Stimulated activated naive CD8-positive, alpha-beta T cell treated with anti-CD3 and anti-CD28 coated beads, Interleukin-15, amount 100 ng/mL, for 72 hours (primary cell): ENCODE measurements at regions not wholly inside any gene's neighbourhood (a gene's known extent, or its start where the extent isn't known, plus 50 kb on each side); places are given as distances from the start of the nearest gene placed in this dataset.

Experiments
- ATAC-seq: fragments of 150-1000 bp; cut with Tn5 transposase; 2 replicates; pipeline ENCODE4 v1.10.0; 2021; ENCODE audit warnings: mild to moderate bottlenecking, moderate library complexity
- DNase-seq, 2 donors: peaks; one replicate each; pipeline ENCODE4 v3.0.0; 2021 to 2022
- H3K27ac Mint-ChIP-seq, 2 donors: one replicate each; pipeline ENCODE4 v1.8.0; 2022; ENCODE audit warnings: mild to moderate bottlenecking in 2 of 2, mixed read lengths in 2 of 2, moderate library complexity in 2 of 2
- H3K27me3 Mint-ChIP-seq: one replicate; pipeline ENCODE4 v1.8.0; 2022; ENCODE audit warnings: mixed read lengths
- H3K4me1 Mint-ChIP-seq: one replicate; pipeline ENCODE4 v1.8.0; 2022; ENCODE audit warnings: mild to moderate bottlenecking, mixed read lengths
- H3K4me3 Mint-ChIP-seq, 2 donors: one replicate each; pipeline ENCODE4 v1.8.0; 2022; ENCODE audit warnings: mild to moderate bottlenecking in 2 of 2, mixed read lengths in 2 of 2, moderate library complexity in 1 of 2
- H3K9me3 Mint-ChIP-seq, 2 donors: one replicate each; pipeline ENCODE4 v1.8.0; 2022; ENCODE audit warnings: mixed read lengths in 2 of 2

DNA sequence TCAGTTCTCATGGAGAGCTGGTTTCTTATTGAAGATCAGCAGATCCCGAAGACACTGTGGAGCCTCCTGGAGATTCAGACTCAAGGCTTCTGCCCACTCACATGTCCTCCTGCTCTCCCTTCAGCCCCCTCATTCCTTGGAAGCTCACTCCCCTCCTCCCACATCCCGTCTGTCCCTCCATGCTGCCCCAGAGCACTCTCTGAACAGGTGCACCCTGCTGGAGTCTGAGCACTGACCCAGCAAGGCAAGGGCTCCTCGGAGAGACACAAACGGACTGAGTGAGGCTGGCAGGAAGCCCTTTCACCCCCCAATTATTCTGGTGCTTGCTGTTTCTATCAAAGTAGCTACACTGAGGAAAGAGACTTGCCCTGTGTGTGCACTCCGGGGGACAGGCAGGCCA is 374.0 kb downstream of the UQCRFS1 start:
- Mint-ChIP-seq H3K27me3 (no peaks in the 10 kb centered on the region), H3K27ac (peak overlapping the region in 1 of 2 donors; percentile 22)
- DNase-seq = no peak

DNA sequence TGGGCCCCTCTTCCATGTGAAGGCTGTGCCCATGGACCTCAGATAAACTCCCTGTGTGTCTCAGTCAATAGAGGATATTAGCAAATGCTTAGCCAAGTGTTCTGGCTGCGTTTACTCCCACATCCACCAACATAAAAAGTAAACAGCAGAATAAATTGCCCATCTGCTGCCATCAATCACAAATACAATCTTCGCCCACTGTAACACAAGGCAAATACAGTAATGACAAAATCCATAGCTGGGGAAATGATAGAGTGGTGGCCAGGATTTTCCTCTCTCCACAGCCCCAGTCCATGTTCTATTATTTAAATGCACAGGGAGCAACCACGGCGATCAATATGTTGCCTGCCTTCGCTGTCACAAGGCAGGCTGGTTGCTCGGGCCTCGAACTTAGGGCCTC is 376.5 kb downstream of the UQCRFS1 start:
- no peak for ATAC-seq
- no peaks in the 10 kb centered on the region for H3K4me1 Mint-ChIP-seq

More for the DNA sequence above, 374.0 kb downstream of the UQCRFS1 start:
- Mint-ChIP-seq H3K4me3 (no peak overlapping the region), H3K9me3 (no peaks in the 10 kb centered on the region), H3K4me1 (no peaks in the 10 kb centered on the region)
- ATAC-seq = no peak

DNA sequence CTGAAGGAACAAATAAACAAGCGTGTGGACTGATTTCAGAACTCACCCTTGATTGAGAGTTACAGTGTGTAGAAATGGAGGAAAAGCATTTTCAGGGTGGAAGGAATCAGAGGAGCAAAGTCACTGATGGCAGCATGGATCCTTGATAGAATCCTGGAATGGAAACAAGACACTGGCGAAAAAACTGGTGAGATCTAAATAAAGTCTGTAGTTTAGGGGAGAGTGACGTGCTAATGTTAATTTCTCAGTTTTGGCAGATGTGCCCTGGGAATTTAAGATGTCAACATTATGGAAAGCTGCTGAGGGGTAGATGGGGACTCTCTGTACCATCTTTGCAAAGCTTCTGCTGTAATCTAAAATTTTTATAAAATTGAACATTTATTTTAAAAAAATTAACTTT is 378.0 kb downstream of the UQCRFS1 start:
- ATAC-seq (no peak), DNase-seq (no peak)
- Mint-ChIP-seq H3K4me1 (no peaks in the 10 kb centered on the region), H3K9me3 (peaks cover 0 to 5% of the 10 kb centered on the region in 2 donors), H3K4me3 (no peak overlapping the region), H3K27ac (no peak overlapping the region), H3K27me3 (no peaks in the 10 kb centered on the region)

More for the DNA sequence above, 376.5 kb downstream of the UQCRFS1 start:
- DNase-seq = no peak
- no peak overlapping the region for H3K27ac Mint-ChIP-seq
- no peak overlapping the region for H3K4me3 Mint-ChIP-seq
- no peaks in the 10 kb centered on the region for H3K27me3 Mint-ChIP-seq
- no peaks in the 10 kb centered on the region for H3K9me3 Mint-ChIP-seq

DNA sequence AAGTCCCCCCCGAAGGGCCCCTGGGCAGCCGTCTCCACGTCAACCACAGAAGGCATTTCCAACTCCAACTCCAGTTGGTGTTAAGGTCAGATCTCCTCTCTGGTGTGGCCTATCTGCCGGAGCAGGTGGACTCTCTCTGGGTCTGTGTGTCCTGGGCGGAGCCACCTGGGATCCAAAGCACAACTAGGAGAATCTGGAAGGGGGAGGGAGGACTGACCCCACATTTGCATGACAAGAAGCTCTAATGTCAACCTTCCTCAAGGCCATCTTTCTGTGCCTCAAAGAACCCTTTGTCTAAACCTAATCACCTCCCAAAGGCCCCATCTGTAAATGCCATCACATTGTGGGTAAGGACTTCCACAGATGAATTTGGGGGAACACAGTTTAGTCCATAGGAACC is 381.5 kb downstream of the UQCRFS1 start:
- ATAC-seq (no peak), DNase-seq (no peak)
- Mint-ChIP-seq H3K9me3 (peaks cover 0 to 5% of the 10 kb centered on the region in 2 donors), H3K4me3 (no peak overlapping the region), H3K27ac (no peak overlapping the region), H3K4me1 (no peaks in the 10 kb centered on the region), H3K27me3 (no peaks in the 10 kb centered on the region)

DNA sequence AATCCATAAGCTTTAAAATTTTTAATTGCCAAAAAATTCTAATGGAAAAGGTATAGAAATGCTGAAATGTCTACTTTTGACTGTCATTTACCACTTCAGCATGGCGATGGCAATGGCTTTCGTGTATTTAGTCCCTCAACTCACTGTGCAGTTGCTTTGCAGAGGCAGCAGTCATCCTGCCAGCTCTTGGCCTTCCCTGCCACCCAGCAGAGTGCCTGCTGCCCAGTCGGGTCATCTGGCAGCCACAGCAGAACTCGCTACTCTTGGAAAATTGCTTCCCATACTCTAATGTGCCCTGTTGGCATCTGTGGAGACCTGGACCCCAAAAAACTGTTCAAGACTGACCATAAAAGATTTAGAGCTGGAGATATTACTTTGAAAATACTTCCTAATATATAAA is 383.2 kb downstream of the UQCRFS1 start:
- H3K27ac Mint-ChIP-seq = no peak overlapping the region
- H3K4me3 Mint-ChIP-seq = no peak overlapping the region
- H3K4me1 Mint-ChIP-seq = no peaks in the 10 kb centered on the region
- no peak for DNase-seq
- no peak for ATAC-seq
- H3K9me3 Mint-ChIP-seq = peaks cover 0 to 5% of the 10 kb centered on the region in 2 donors
- no peaks in the 10 kb centered on the region for H3K27me3 Mint-ChIP-seq

DNA sequence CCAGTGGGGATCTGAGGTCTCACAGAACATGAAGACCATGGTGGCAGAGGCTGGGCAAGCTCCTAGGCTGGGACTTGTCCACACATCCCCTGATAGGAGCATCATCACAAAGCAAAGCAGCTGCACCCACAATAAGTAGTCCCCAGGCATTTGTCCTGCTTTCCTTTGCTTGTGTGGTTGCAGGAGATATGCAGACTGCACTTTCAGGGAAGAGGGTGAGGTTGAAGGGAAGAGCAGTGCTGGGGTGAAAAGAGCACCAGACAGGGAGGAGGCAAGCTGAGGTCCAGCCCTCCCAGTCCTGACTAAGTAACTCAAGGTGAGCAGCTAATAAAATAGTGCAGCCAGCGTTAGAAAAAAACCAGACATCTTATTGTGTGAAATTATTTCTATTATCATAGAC is 383.6 kb downstream of the UQCRFS1 start:
- Mint-ChIP-seq H3K4me3 (no peak overlapping the region), H3K27me3 (no peaks in the 10 kb centered on the region), H3K27ac (no peak overlapping the region), H3K4me1 (no peaks in the 10 kb centered on the region), H3K9me3 (peaks cover 0 to 5% of the 10 kb centered on the region in 2 donors)
- ATAC-seq (no peak), DNase-seq (no peak)

DNA sequence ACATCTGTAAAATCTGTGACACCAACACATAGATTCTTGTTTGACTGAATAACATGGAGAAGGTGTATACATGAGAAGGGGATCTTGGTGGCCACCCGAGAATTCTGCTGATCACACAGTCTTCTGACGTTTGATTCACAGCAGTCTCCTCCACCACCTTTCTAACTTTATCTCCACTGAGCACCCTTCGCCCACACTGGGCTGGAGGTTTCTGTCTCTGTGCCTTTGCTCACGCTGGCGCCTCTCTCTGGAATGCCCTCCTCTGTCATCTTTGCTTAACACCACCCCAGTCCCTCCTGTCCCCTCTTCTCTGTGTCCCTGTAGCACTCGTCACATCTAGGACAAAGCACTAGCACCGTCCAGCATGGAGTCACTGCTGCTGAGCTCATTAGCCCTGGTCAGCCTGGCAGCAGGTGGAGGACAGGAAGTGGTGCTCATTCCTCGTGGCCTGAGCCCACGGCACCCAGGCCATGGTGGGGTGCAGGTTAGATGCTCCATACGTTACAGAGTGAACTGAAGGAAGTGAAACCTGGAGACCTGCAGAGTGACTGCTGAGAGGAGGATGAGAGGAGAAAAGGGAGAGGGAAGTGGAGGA is 384.6 kb downstream of the UQCRFS1 start:
- Mint-ChIP-seq H3K4me3 (no peak overlapping the region), H3K4me1 (no peaks in the 10 kb centered on the region), H3K27ac (no peak overlapping the region), H3K27me3 (no peaks in the 10 kb centered on the region), H3K9me3 (peaks cover 0 to 5% of the 10 kb centered on the region in 2 donors)
- DNase-seq = no peak
- no peak for ATAC-seq

DNA sequence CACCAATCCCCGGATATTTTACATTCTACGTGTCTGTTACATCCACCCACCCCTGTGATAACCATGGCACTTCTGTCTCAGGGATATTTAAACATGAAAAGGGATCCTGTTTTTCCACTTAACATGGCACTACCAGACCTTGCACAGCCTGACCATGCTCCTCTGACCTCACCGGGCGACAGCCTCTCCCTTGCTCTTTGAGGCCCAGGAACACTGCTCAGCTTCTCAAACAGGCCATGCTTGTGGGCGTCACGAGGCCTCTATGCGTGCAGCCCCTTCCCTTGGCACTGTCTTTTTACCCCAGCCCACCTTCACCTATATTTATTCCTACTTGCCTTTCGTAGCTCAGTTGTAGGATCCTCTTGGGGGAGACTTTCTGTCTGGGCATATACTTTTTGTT is 385.6 kb downstream of the UQCRFS1 start:
- H3K9me3 Mint-ChIP-seq = peaks cover 0 to 5% of the 10 kb centered on the region in 2 donors
- no peak overlapping the region for H3K27ac Mint-ChIP-seq
- H3K4me1 Mint-ChIP-seq = no peaks in the 10 kb centered on the region
- ATAC-seq (no peak), DNase-seq (no peak)
- no peak overlapping the region for H3K4me3 Mint-ChIP-seq
- H3K27me3 Mint-ChIP-seq = no peaks in the 10 kb centered on the region

DNA sequence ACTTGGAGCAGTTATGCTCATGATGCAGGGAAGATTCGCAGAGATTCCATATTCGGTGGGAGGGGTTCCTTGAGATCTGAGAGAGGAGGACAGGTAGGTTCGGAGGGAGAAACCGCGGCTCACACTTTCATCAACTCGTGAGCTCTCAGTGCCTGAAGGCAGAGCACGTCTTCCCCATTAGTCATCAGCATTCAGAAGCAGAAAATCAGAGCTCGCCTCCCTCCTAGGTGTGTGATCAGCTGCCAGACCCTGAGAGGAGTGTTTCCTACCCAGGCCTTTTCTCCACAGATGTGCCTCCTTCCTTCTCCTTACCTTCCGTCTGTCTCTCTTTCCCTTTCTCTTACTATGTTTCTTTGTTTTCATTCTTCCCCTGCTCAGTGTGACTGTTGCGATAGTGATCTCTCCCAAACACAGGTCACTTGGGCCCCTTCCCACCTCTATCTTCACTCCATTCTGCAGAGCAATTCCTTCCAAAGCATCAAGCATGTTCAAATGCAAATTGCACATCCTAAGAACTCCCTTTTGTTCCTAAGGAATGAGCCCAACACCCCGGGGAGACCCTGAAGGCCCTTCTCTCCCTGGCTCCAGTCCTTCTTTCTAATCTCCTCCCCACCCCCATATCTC is 389.5 kb downstream of the UQCRFS1 start:
- no peaks in the 10 kb centered on the region for H3K9me3 Mint-ChIP-seq

DNA sequence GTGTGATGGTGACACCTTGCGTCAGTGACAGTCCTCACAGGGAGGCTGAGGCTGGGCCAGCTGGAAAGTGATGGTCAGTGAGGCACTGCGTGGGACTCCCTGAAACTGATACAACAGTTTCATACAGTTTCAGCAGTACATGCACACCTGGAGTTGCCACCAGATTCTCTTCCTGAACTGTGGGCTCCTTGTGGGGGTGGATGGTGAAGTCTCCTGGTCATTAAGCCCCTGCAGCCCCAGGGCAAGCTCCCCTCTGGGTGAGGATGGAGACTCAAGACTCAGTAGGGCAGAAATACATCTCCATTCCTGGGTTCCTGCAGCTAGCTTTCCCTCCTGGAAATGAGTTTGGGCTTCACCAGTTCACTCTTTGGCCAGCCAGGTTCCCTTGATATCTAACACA is 392.7 kb downstream of the UQCRFS1 start:
- Mint-ChIP-seq H3K9me3 (peaks cover 9 to 10% of the 10 kb centered on the region in 2 donors), H3K4me3 (no peak overlapping the region), H3K27me3 (no peaks in the 10 kb centered on the region), H3K27ac (no peak overlapping the region), H3K4me1 (no peaks in the 10 kb centered on the region)
- ATAC-seq (no peak), DNase-seq (no peak)

More for the DNA sequence above, 389.5 kb downstream of the UQCRFS1 start:
- H3K4me3 Mint-ChIP-seq = no peak overlapping the region
- H3K27me3 Mint-ChIP-seq = no peaks in the 10 kb centered on the region
- ATAC-seq = no peak
- no peaks in the 10 kb centered on the region for H3K4me1 Mint-ChIP-seq
- no peak overlapping the region for H3K27ac Mint-ChIP-seq
- no peak for DNase-seq

DNA sequence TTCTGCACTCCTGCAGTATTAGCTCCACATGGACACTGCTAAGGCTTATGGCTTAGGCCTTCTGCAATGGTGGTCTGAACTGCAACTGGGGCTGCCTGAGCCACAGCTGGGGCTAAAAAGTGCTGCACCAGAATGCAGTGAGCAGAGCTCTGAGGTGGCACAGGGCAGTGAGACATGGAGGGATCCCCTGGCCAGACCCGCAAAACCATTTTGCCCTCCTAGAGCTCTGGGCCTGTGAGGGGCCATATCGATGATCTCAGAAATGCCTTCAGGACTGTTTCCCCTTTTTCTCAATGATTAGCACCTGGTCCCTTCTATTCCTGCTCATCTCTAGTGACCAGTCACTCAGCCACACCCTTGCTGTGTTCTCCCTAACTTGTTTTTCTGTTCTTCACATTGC is 397.7 kb downstream of the UQCRFS1 start:
- DNase-seq (no peak), ATAC-seq (no peak)
- Mint-ChIP-seq H3K4me3 (no peak overlapping the region), H3K27ac (no peak overlapping the region), H3K27me3 (no peaks in the 10 kb centered on the region), H3K4me1 (no peaks in the 10 kb centered on the region), H3K9me3 (peaks cover 11 to 15% of the 10 kb centered on the region in 2 donors)

DNA sequence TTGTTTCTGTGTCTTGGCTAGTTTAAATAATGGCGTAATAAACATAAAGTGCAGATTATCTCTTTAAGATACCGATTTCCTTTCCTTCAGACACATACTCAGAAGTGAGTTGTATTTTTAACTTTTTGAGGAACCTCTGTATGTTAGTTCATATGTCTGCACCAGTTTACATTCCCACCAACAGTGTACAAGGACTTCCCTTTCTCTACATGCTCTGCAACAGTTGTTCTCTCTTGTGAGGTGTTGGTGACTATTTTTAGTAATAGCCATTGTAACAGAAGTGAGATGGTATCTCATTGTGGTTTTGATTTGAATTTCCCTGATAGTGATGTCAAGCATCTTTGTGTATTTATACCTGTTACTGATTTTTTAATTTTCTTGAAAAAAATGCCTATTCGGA is 418.6 kb downstream of the UQCRFS1 start:
- H3K27ac Mint-ChIP-seq = no peak overlapping the region
- H3K4me3 Mint-ChIP-seq = no peak overlapping the region
- H3K4me1 Mint-ChIP-seq = peaks cover 5% of the 10 kb centered on the region
- DNase-seq = no peak
- H3K9me3 Mint-ChIP-seq = peaks cover under 1 to 15% of the 10 kb centered on the region in 2 donors
- no peak for ATAC-seq
- peaks cover 59% of the 10 kb centered on the region for H3K27me3 Mint-ChIP-seq

DNA sequence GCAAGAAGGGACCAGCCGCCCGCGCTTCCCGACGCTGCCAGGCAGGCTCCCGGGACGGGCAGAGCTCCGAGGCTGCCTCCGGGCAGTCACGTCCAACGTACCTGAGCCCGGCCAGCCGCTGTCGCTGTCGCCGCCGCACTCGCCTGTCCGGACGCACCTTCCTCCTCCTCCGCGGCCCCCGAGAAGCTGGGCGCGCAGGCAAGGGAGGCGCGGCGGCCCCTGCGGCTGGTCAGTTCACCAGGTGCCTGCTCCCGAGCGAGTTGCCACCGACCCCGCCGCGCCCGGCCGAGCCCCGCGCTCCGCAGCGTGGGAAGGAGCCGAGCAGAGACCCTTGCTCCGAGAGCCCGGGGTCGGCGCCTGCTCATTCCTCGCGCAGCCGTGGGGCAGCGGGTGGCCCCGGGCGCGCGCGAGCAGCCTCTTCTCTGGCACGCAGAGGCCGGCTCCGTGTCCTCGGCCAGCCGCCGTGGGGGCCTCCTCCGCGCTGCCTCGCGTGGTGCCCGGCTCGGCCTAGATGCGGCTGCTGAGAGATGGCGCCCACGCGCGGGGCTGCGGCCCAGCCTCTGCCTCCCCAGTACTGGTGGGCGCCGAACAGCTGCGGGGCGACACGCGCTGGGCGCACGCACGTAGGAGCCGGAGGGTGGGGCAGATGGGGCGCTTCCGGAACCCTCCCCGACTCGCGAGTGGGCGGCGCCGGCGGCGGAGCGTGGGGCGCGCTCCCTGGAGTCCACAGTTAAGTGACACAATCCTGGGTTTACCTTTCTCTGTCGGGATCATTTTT is 419.4 kb downstream of the UQCRFS1 start:
- DNase-seq (no peak), ATAC-seq (no peak)
- Mint-ChIP-seq H3K27me3 (peaks cover 52% of the 10 kb centered on the region), H3K4me3 (no peak overlapping the region), H3K4me1 (peaks cover 5% of the 10 kb centered on the region), H3K27ac (no peak overlapping the region), H3K9me3 (peaks cover 0 to 8% of the 10 kb centered on the region in 2 donors)

DNA sequence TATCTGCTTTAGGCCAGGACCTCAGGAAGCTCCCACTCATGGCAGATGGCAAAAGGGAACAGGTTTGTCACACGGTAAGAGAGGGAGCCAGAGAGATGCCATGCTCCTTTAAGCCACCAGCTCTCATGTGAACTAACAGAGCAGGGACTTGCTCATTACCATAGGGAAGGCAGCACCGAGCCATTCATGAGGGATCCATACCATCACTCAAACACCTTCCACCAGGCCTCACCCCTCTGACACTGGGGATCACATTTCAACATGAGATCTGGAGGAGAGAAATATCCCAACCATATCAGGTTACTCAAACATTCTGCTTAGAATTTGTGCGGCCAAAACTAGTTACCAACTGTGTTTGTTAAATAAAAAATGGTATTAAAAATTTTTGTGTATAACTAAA is 427.0 kb downstream of the UQCRFS1 start:
- Mint-ChIP-seq H3K9me3 (peaks cover 16 to 22% of the 10 kb centered on the region in 2 donors), H3K4me3 (no peak overlapping the region), H3K27ac (no peak overlapping the region), H3K27me3 (peaks cover 1% of the 10 kb centered on the region), H3K4me1 (no peaks in the 10 kb centered on the region)
- DNase-seq (no peak), ATAC-seq (no peak)

DNA sequence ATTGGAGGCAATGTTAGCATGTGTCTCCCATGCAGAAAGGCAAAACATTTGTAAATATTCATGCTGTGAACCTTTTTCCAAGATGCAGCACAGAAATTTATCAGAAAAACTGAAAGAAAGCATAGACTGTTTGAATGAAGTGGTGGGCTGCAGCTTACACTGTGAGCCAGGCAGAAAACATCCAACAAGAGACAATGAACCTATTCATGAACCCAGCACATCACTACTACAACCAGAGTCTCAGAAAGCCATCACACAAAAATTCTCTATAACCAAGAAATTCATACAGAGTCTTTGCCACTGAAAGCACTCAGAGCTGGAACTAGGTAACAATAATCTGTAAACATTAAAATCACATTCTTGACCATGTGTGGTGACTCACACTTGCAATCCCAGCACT is 448.9 kb downstream of the UQCRFS1 start:
- no peak overlapping the region for H3K4me3 Mint-ChIP-seq
- DNase-seq (no peak), ATAC-seq (no peak)
- no peaks in the 10 kb centered on the region for H3K27me3 Mint-ChIP-seq
- H3K27ac Mint-ChIP-seq = no peak overlapping the region
- H3K4me1 Mint-ChIP-seq = no peaks in the 10 kb centered on the region
- H3K9me3 Mint-ChIP-seq = peaks cover 21 to 41% of the 10 kb centered on the region in 2 donors

DNA sequence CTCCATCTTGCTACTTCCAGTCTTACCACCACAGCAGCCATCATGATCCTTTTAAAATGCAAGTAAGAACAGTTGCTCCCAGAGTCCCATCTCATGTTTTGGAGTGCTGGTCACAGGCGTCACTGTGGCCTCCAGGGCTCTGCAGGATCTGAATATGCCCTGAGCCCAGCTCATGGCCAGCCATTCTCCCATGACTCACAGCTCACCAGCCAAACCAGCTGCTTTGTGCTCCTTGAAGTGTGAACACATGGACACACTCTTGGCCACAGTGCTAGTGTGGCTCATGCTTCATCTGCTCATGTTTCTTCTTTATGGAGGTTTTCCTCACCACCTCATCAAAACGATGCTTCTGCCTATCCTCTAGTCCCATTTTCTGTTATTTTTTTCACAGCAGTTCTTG is 466.5 kb downstream of the UQCRFS1 start:
- DNase-seq (no peak), ATAC-seq (no peak)
- no peak overlapping the region for H3K4me3 Mint-ChIP-seq
- H3K9me3 Mint-ChIP-seq = no peaks in the 10 kb centered on the region
- H3K4me1 Mint-ChIP-seq = no peaks in the 10 kb centered on the region
- H3K27ac Mint-ChIP-seq = no peak overlapping the region
- peaks cover 28% of the 10 kb centered on the region for H3K27me3 Mint-ChIP-seq
